Erythroblast (primary cell): ENCODE measurements at regions not wholly inside any gene's neighbourhood (a gene's known extent, or its start where the extent isn't known, plus 50 kb on each side); places are given as distances from the start of the nearest gene placed in this dataset.
"Not testable (repeated sequence)": the region's sequence is repeated elsewhere in the genome, so short reads cannot be mapped to it uniquely, and the experiment has no call there.

Source experiments
- GATA1 ChIP-seq: IDR thresholded peaks from 2 replicates; pipeline ENCODE4 v1.6.1; 2011; ENCODE audit warnings: low read depth, mild to moderate bottlenecking, control low read depth, low read length, moderate library complexity
- POLR2A ChIP-seq: IDR thresholded peaks from 2 replicates; pipeline ENCODE4 v1.6.1; 2011; ENCODE audit warnings: mild to moderate bottlenecking, low read length

- not testable (repeated sequence) for TF ChIP-seq POLR2A, GATA1
Observed at GRCh38 chr20:29604163-29604562, 1653.3 kb upstream of the DEFB115 start.
